ENCODE measurements at regions not wholly inside any gene's neighbourhood (a gene's known extent, or its start where the extent isn't known, plus 50 kb on each side); places are given as distances from the start of the nearest gene placed in this dataset.

- DNase-seq: no peak
Measured at GRCh38 chr13:58207501-58207900, 576.0 kb downstream of the PCDH17 start.

- DNase-seq: no peak
Measured at GRCh38 chr13:58235454-58235853, 603.9 kb downstream of the PCDH17 start.

GRCh38 chr13:58238972-58239773, 607.6 kb downstream of the PCDH17 start:
- DNase-seq: peak; percentile 33

GRCh38 chr13:58239774-58240268, 608.3 kb downstream of the PCDH17 start:
- no peak for DNase-seq

- DNase-seq: no peak
Measured at GRCh38 chr13:58247080-58247479, 615.5 kb downstream of the PCDH17 start.

- no peak for DNase-seq
Measured at GRCh38 chr13:58254943-58255342, 623.4 kb downstream of the PCDH17 start.

GRCh38 chr13:58266271-58266670, 634.7 kb downstream of the PCDH17 start:
- no peak for DNase-seq

- no peak for DNase-seq
Measured at GRCh38 chr13:58298556-58299135, 667.1 kb downstream of the PCDH17 start.

- DNase-seq: no peak
Measured at GRCh38 chr13:58300224-58300623, 668.7 kb downstream of the PCDH17 start.

GRCh38 chr13:58300974-58301681, 669.6 kb downstream of the PCDH17 start:
- DNase-seq: no peak

GRCh38 chr13:58302349-58302748, 670.8 kb downstream of the PCDH17 start:
- DNase-seq: no peak

- DNase-seq: no peak
Measured at GRCh38 chr13:58306062-58306461, 674.5 kb downstream of the PCDH17 start.

GRCh38 chr13:58313219-58313618, 681.7 kb downstream of the PCDH17 start:
- no peak for DNase-seq

GRCh38 chr13:58318495-58319167, 687.1 kb downstream of the PCDH17 start:
- no peak for DNase-seq

- no peak for DNase-seq
Measured at GRCh38 chr13:58324161-58324560, 692.6 kb downstream of the PCDH17 start.

- DNase-seq: no peak
Measured at GRCh38 chr13:58329746-58330145, 698.2 kb downstream of the PCDH17 start.

- no peak for DNase-seq
Measured at GRCh38 chr13:58340895-58341294, 709.4 kb downstream of the PCDH17 start.

- DNase-seq: no peak
Measured at GRCh38 chr13:58341318-58341717, 709.8 kb downstream of the PCDH17 start.

GRCh38 chr13:58343076-58343475, 711.5 kb downstream of the PCDH17 start:
- DNase-seq: no peak

GRCh38 chr13:58352100-58352499, 720.6 kb downstream of the PCDH17 start:
- DNase-seq: peak; percentile 3

GRCh38 chr13:58369936-58370335, 738.4 kb downstream of the PCDH17 start:
- no peak for DNase-seq

GRCh38 chr13:58376349-58376748, 744.8 kb downstream of the PCDH17 start:
- no peak for DNase-seq

- no peak for DNase-seq
Measured at GRCh38 chr13:58376775-58377174, 745.2 kb downstream of the PCDH17 start.
